HG03378 (cell line): ENCODE measurements at regions not wholly inside any gene's neighbourhood (a gene's known extent, or its start where the extent isn't known, plus 50 kb on each side); places are given as distances from the start of the nearest gene placed in this dataset.
"Not testable (repeated sequence)": the region's sequence is repeated elsewhere in the genome, so short reads cannot be mapped to it uniquely, and the experiment has no call there.

Source experiments
- ATAC-seq: cut with Tn5 transposase; IDR thresholded peaks from one replicate; pipeline ENCODE4 v1.9.1; 2021; ENCODE audit warnings: mild to moderate bottlenecking, moderate library complexity; ENCODE audit not compliant: unreplicated experiment

DNA sequence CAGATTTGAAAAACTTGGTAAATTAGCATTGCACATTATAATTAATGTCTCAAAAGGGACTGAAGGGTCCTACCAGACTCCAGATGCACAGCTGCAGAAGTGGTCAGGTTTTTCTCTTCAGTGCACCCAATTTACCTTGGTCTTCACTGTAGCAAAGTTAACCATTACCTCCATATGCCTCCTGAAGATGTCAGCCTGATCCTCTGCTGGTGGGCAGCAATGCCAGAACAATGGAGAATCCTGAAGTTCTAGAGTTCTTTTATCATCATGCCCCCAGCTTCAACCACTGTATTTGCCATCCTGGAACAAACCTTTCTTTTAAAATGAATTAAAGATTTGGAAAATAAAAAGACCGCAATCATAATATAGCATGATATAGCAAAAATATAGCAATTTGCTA lies 1774.8 kb upstream of the CELF4 start:
- ATAC-seq, result no peak

GRCh38 chr18:39329496-39330275 lies 1764.1 kb upstream of the CELF4 start:
- no peak for ATAC-seq

- no peak for ATAC-seq
Measured at GRCh38 chr18:39326772-39327171, 1761.2 kb upstream of the CELF4 start.

DNA sequence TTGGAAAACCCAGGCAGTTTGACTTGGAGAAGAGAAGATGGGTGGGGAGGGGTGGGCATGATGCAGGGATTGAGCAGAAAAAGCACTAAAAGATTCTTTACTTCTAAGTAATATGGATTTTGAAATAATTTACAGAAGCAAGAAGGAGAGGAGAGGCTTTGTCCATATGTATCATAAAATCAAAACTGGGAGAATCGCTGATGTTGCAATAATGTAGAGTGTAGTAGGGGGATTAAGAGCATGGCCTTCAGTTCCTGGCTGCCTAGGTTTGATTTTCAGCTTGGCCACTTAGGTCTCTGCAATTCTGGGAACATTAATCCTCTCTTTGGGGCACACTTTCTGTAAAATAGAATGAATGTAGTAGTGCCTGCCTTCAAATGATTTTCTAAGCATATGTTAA lies 1760.4 kb upstream of the CELF4 start:
- ATAC-seq, result no peak

DNA sequence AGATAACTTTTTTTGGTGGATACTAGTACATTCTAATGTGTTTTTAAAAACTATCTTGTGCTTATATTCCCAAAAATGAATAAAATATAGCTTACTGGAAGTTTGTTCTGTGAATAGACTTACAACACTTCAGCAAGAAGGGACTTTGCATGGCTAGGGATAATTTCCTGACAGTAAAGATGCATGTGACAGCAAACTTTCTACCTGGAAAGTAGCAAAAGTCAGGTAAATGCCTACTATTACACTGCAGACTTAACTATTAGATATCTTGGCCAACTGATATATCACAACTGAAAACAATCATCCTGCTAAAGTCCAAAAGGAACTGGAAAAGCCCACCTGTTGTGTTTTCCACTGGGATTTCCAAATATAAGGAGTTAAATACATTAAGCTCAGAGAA lies 1753.5 kb upstream of the CELF4 start:
- no peak for ATAC-seq

- ATAC-seq, result no peak
Measured at GRCh38 chr18:39318462-39318861, 1752.9 kb upstream of the CELF4 start.

- ATAC-seq, result no peak
Measured at GRCh38 chr18:39318008-39318407, 1752.4 kb upstream of the CELF4 start.

GRCh38 chr18:39314595-39314994 lies 1749.0 kb upstream of the CELF4 start:
- no peak for ATAC-seq

- no peak for ATAC-seq
Measured at GRCh38 chr18:39313992-39314391, 1748.4 kb upstream of the CELF4 start.

DNA sequence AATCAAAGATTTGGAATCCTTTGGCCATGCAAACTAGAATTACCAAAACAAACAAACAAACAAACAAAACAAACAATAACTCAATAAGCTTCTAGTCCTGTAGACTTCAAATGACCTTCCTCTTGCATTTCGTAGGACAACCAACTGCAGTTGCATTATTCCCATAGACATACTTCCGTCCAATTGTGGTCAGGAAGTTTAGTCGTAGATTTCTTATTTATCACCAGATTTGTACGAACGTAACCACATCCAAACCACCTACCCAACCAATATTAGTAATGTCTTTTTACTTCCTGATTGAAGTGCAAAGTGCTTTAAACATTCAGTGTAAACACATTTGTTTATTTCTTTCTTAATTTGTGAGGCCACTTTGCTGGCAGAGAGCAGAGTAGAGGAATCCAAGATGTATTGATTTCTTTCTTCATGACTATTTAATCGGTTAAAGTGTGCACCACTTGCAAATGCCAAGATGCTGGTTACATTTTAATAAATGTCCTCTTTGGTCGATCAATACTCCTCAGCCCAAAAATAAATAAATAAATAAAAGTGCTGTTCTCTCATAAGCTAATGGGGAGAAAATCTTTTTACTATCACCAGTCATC lies 1745.6 kb upstream of the CELF4 start:
- ATAC-seq, result no peak

DNA sequence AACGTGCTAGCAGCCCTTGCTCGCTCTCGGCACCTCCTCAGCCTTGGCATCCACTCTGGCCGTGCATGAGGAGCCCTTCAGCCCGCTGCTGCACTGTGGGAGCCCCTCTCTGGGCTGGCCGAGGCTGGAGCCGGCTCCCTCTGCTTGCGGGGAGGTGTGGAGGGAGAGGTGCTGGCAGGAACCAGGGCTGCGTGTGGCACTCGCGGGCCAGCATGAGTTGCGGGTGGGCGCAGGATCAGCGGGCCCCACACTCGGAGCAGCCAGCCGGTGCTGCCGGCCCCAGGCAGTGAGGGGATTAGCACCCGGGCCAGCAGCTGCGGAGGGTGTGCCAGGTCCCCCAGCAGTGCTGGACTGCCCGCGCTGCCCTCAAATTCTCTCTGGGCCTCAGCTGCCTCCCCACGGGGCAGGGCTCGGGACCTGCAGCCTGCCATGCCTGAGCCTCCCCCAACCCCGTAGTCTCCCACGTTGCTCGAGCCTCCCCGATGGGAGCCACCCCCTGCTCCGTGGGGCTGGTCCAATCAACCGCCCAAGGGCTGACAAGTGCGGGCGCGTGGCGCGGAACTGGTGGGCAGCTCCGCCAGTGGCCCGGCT lies 1743.4 kb upstream of the CELF4 start:
- ATAC-seq, result not testable (repeated sequence)

GRCh38 chr18:39305766-39306165 lies 1740.2 kb upstream of the CELF4 start:
- ATAC-seq, result no peak

GRCh38 chr18:39302481-39302880 lies 1736.9 kb upstream of the CELF4 start:
- ATAC-seq, result no peak

DNA sequence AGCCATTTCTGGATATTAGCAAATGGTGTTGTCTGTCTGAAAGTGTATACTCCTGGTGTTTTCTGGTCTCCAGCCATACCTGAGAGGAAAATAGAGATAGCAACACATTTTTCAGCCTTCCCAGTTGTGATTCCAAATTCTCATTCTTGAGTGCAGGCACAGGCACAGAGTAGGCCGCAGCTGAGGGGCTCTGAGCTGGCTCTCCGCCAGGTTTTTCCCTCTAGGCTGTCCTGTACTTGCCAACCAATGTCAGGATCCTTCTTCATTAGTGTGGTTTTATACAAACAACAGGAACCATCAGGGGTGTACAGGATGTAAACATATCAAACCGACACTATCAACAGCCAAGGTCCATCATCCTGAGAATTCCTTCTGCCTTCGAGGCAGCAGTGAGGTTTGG lies 1733.6 kb upstream of the CELF4 start:
- ATAC-seq, result no peak

- no peak for ATAC-seq
Measured at GRCh38 chr18:39297225-39297624, 1731.6 kb upstream of the CELF4 start.

- no peak for ATAC-seq
Measured at GRCh38 chr18:39296293-39296888, 1730.8 kb upstream of the CELF4 start.

DNA sequence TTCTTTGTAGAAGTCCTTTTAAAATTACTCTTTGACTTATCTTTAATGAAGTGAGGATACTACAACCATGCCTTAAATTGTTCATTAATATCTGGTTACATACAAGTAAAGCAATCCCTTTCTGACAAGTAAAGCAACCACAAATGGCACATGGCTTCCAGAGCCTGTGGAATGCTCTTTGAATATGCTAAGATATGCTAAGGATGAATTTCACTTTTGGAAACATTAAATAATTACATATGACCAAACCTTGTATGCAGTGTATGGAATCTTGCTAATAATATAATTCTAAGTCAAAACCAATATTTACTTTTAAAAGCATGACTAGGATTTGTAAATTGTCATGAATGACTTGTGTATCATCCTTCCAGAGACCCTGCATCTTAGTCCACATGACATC lies 1711.2 kb upstream of the CELF4 start:
- ATAC-seq, result no peak

GRCh38 chr18:39274535-39274934 lies 1708.9 kb upstream of the CELF4 start:
- ATAC-seq, result no peak

DNA sequence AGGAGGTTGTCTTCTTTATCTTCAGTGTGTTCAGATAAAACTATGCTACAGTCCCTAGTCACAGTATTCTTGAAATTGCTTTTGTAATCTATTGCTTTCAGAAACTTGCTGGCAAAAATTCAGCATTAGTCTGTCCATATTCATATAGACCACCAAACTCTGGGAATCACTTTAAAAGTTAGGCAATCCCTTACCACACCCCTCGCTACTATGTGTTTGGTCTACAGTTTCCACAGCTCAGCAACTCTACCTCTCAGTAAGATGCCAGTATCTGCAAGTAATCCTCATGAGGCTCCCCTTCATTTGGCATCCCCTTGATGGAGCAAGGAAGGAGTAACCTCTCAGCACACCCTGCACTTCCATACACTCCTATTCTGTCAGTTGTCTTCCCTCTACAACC lies 1706.6 kb upstream of the CELF4 start:
- ATAC-seq, result no peak

DNA sequence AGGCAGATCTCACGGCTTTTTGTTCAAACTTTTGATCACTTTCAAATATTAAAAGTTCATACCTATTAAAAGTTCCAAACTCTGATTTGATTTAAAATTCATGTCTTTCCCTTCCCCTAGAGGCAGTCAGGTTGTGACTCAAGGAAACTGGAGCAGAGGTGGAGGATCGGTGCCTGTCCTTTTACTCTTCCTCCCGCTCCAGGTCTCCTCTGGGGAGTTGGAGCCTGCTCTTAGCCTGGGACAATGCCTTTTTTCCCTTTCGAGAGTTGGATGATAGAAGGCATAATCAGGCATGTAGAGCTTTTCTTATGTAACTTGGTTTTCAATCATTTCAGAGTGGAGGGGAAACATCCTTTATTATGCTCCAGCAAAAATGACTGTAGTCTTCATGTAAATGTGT lies 1706.1 kb upstream of the CELF4 start:
- no peak for ATAC-seq

DNA sequence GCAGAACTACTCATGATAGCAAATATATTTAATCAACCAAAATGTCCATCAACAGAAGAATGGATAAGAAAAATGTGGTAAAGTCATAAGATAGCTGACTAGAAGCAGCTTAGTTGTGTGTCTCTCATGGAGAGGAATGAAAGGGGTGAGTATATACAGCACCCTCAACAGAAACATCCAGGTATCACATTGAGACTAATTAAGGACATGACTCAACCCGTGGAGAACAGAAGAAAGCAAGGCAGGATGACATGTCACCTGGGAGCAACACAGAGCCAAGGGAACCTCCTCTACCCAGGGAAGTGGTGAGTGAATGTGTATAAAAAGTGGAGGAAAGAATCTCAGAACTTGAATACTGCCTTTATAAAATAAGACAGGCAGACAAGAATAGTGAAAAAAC lies 1695.0 kb upstream of the CELF4 start:
- no peak for ATAC-seq

- ATAC-seq, result no peak
Measured at GRCh38 chr18:39259736-39260135, 1694.1 kb upstream of the CELF4 start.
